Right kidney (tissue), 1 donor: ENCODE measurements at regions not wholly inside any gene's neighbourhood (a gene's known extent, or its start where the extent isn't known, plus 50 kb on each side); places are given as distances from the start of the nearest gene placed in this dataset.

Experiments used
- DNase-seq: peaks from one replicate; pipeline ENCODE4 v3.0.0-alpha.2; 2016

DNA sequence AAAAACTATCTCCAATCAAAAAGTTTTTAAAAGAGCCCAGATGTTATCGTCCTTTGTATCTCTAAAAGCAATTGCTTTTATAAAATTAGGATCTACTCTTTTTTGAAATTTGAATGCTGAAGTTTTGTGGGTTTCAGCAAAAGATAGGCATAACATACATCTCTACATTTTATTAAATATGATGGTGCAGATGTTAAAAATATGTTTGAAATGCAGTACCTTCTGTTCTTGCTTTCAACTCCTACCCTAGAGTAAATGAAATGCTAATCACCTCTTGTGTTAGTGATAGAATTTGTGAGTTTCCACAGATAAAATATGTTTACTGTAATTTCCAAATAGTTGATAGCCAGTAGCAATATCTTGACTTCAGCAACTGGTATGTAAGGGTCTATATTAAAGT is 95.7 kb upstream of the VPREB1 start:
- no peak for DNase-seq

GRCh38 chr22:22144858-22145257 is 99.7 kb upstream of the VPREB1 start:
- no peak for DNase-seq

GRCh38 chr22:22143448-22143847 is 101.1 kb upstream of the VPREB1 start:
- DNase-seq, result no peak

DNA sequence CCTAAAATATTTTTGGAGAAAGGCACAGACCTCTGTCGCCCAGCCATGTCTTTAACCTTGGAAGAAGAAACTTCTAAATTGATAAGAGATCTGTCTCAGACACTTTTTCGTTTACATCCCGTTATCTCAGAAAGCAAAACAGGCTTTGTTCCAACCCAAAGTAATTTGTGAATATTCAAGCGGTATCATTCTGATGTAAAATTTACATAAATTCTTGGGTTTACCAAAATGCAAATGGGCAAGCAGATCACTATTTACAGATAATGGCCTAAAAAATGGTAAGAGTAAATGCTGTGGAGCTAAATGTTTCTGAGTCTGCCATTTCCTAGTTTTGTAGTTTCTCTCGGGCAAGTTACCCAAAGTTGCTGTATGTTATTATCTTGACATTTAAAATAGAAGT is 101.9 kb upstream of the VPREB1 start:
- no peak for DNase-seq

GRCh38 chr22:22141771-22142591 is 102.6 kb upstream of the VPREB1 start:
- no peak for DNase-seq

GRCh38 chr22:22141031-22141430 is 103.6 kb upstream of the VPREB1 start:
- DNase-seq, result no peak

- DNase-seq, result no peak
Measured at GRCh38 chr22:22139364-22139763, 105.2 kb upstream of the VPREB1 start.

DNA sequence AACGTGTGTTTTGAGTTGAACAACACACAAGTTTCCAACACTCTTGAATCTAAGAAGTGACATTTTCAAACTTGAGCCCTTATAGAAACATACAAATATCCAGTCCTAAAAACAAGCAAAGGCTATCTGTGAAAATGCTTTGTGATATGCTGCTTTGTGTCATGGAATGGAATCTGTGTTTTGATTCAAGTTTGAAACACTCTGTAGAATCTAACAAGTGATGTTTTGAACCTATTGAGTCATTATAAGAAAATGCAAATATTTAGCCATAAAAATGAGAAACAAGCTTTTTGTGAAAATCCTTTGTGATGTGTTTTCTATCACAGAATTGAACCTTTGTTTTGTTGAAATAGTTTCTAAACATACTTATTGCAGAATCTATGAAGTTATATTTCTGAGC is 105.7 kb upstream of the VPREB1 start:
- DNase-seq, result no peak

GRCh38 chr22:22137891-22138290 is 106.7 kb upstream of the VPREB1 start:
- DNase-seq, result no peak

GRCh38 chr22:22133910-22134309 is 110.7 kb upstream of the VPREB1 start:
- no peak for DNase-seq

GRCh38 chr22:22130953-22131608 is 113.5 kb upstream of the VPREB1 start:
- DNase-seq, result no peak

GRCh38 chr22:22129387-22129786 is 115.2 kb upstream of the VPREB1 start:
- DNase-seq, result no peak

DNA sequence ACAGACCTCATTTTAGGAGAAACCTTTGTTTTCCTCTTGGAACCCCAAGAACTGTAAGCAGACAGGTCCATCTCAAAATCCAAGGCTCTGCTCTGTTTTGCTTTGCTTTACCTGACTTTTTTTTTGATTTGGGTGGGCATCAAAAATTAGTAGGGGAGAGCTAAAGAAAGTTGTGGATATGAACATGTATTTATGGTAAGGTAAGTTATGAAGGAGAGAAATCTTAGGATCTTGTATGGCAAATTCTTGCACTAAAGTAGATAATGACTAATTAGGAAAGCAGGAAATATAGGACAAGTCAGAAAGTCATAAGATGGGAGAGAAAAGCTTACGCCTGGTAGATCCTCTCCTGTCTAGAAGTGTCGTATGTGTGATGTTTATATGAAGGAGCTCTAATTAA is 116.1 kb upstream of the VPREB1 start:
- DNase-seq, result no peak

GRCh38 chr22:22127100-22127499 is 117.5 kb upstream of the VPREB1 start:
- no peak for DNase-seq

- DNase-seq, result no peak
Measured at GRCh38 chr22:22125579-22126468, 118.8 kb upstream of the VPREB1 start.

GRCh38 chr22:22125028-22125578 is 119.5 kb upstream of the VPREB1 start:
- DNase-seq, result no peak

GRCh38 chr22:22124374-22124773 is 120.2 kb upstream of the VPREB1 start:
- no peak for DNase-seq

DNA sequence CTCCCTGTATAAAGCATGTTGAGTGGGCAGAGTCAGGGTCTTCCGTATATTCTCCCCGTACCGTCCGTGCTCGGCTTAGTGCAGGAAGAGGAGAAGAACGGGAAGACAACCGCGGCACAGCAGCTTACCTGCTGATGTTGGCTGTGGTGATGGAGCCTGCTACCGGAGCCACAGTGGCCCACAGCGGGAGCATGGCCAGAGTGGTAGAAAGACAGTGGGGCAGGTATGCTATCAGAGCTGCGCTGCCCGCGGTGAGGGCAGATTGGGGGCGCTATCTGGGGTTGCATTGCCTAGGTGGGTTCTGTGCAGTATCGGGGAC is 120.7 kb upstream of the VPREB1 start:
- DNase-seq, result no peak

DNA sequence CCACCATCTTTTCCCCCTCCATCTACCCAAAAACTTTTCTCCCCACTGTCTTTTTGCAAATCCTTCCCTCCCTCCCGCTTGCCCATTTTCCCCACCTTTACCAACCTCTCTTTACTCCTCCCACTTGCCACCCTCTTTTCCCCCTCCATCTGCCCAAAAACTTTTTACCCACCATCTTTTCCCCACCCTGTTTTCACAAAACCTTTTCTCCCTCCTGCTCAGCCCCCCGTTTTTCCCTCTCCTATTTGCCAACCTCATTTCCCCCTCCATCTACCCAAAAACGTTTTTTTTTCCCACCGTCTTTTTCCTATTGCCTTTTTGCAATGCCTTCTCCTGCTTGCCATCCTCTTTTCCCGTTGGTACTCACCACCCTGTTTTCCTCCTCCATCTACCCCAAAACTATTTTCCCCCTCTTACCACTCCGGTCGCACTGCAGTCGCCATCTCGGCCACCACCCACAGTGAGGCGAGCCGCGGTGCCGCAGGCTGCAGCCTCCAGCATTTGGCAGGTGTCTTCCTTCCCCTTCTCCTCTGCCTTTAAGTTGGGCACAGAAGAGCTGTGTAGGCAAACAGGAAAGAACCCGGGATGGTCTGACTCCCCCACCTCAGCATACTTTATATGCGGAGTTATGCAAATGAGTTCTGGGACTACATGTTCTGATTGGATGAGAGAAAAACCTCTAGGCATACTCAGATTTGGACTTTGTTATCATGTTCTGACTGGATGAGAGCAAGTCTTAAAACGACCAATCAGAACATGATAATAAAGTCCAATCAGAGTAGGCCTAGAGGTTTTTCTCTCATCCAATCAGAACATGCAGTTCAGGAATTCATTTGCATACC is 121.2 kb upstream of the VPREB1 start:
- DNase-seq, result no peak

DNA sequence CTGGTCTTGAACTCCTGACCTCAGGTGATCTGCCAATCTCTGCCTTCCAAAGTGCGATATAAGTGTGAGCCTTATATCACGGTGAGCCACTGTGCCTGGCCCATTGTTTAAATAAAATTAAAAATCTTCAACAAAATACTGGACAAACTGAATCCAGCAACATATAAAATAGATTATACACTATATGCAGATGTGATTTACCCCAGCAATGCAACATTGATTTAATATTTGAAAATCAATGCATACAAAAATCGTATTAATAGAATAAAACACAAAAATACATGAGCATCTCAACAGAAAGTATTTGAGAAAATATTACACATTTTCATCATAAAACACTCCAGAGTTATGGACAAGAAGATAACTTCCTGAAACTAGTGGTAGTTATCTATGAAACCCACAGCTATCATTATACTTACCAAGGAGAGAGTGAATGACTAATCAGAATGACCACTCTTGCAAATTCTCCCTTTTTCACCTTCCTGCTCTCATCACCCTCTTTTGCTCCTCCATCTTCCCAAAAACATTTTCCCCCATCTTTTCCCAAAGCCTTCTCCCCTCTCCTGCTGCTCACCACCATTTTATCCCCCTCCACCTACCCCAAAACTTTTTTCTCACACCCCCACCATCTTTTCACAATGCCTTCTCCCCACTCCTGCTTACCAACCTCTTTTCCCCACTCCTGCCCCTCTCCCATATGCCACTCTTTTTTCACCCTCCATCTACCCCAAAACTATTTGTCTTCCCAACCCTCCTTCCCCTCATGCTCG is 122.1 kb upstream of the VPREB1 start:
- DNase-seq, result no peak

DNA sequence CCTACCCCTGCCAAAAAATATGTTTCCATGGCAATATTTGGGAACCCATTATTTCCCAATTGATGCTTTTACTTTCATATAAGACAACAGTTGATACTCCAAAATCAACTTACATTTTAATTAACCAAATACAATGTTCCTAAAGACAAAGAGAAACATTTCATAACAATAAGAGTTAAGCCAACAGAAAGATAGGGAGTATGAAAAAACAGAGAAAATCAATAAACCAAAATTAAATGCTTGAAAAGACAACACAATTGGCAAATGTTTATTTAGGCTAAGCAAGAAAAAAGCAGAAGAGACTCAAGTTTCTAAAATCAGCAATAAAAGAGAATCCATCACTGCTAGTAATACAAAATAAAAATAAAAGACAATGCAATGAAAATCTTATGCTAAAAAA is 123.1 kb upstream of the VPREB1 start:
- DNase-seq, result no peak
